SU-DHL-6 (cell line): ENCODE measurements at regions not wholly inside any gene's neighbourhood (a gene's known extent, or its start where the extent isn't known, plus 50 kb on each side); places are given as distances from the start of the nearest gene placed in this dataset.

Source experiments
- H2AFZ ChIP-seq: fragments of 200-600 bp; sonication (generic); 2 replicates; pipeline ENCODE4 v1.6.1; 2014; ENCODE audit warnings: low read depth, mild to moderate bottlenecking, moderate library complexity, mixed read lengths, antibody characterized with exemption, low read length; ENCODE audit not compliant: severe bottlenecking
- H3F3A ChIP-seq: fragments of 200-600 bp; shearing (Covaris generic); 2 replicates; pipeline ENCODE4 v1.6.0; 2016; ENCODE audit warnings: antibody characterized with exemption, mild to moderate bottlenecking; ENCODE audit not compliant: insufficient read depth
- H3K27ac ChIP-seq: fragments of 200-600 bp; sonication (generic); 2 replicates; pipeline ENCODE4 v1.5.1; 2016; ENCODE audit warnings: low read depth, mild to moderate bottlenecking, low read length, moderate library complexity, mixed read lengths
- H3K27me3 ChIP-seq: fragments of 200-600 bp; sonication (generic), shearing (Covaris generic); 2 replicates; pipeline ENCODE4 v1.6.0; 2014; ENCODE audit warnings: mild to moderate bottlenecking, low read length
- H3K36me3 ChIP-seq: fragments of 200-600 bp; sonication (generic); 2 replicates; pipeline ENCODE4 v1.6.1; 2014; ENCODE audit warnings: mild to moderate bottlenecking, low read length, mixed read lengths
- H3K4me2 ChIP-seq: fragments of 300-600, 200-600 bp; shearing (Covaris generic), sonication (generic); 2 replicates; pipeline ENCODE4 v1.6.0; 2014; ENCODE audit warnings: low read length, low read depth, mild to moderate bottlenecking; ENCODE audit not compliant: poor library complexity, severe bottlenecking
- H3K4me3 ChIP-seq: fragments of 200-600 bp; sonication (generic); 2 replicates; pipeline ENCODE4 v1.5.1; 2014; ENCODE audit warnings: antibody characterized with exemption, low read length, mild to moderate bottlenecking, mixed read lengths; ENCODE audit not compliant: insufficient read depth, poor library complexity, severe bottlenecking
- H3K79me2 ChIP-seq: fragments of 200-600 bp; sonication (generic); 2 replicates; pipeline ENCODE4 v1.6.1; 2014; ENCODE audit warnings: mild to moderate bottlenecking, low read length, moderate library complexity; ENCODE audit not compliant: insufficient read depth
- H3K9ac ChIP-seq: fragments of 200-600 bp; sonication (generic); 2 replicates; pipeline ENCODE4 v1.7.0; 2014; ENCODE audit warnings: mild to moderate bottlenecking, low read length
- H3K9me2 ChIP-seq: fragments of 200-600 bp; sonication (generic); replicated peaks from 2 replicates; pipeline ENCODE4 v1.6.1; 2014; ENCODE audit warnings: low read length; ENCODE audit not compliant: insufficient read depth
- H3K9me3 ChIP-seq: fragments of 200-600 bp; sonication (generic); 2 replicates; pipeline ENCODE4 v1.6.1; 2014; ENCODE audit warnings: low read length, mixed read lengths; ENCODE audit not compliant: insufficient read depth
- H4K20me1 ChIP-seq: fragments of 200-600 bp; sonication (generic); 2 replicates; pipeline ENCODE4 v1.6.1; 2014; ENCODE audit warnings: low read depth, mild to moderate bottlenecking, antibody characterized with exemption, low read length, moderate library complexity, mixed read lengths
- EZH2phosphoT487 ChIP-seq: fragments of 200-600 bp; sonication (generic), shearing (Covaris generic); conservative IDR thresholded peaks from 2 replicates; pipeline ENCODE4 v1.6.1; 2018; ENCODE audit warnings: mild to moderate bottlenecking, antibody characterized with exemption, low read length, moderate library complexity, mixed read lengths
- TF ChIP-seq, protein P1 (sequence below): fragments of 200-600 bp; sonication (generic); IDR thresholded peaks from one replicate; pipeline ENCODE4 v1.5.1; 2017; ENCODE audit warnings: antibody characterized with exemption, mild to moderate bottlenecking, low read length, moderate library complexity; ENCODE audit not compliant: insufficient read depth, poor library complexity, severe bottlenecking

DNA sequence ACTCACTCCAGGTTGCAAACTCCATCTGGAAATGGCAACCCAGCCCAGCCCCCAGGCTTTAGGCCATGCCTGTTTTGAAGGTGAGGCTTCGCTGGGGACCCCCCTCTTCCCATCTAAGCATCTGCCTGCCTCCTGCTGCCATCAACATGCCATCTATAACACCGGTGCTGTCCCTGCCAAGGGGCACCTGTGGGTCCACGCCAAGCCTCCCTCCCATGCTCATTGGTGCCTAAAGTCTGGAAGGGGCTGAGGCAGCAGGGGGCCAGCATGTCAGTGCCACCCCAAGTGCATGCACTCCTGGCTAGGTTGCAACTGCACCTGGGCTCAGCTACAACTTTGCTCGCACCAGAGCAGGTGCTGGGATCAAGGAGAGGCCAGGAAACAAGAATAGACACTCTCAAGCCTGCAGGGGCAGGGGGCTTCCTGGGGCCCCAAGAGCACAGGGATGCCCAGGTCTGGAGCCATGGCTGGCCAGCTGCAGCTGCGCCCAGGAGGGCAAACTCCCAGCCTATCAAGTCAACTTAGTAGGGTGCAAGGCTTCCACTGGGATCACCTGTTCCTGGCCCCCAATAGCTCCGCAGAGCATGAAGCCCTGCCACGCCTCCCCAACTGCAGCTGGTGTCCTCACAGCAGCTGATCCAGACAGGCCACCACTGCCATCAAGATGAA is 151.3 kb upstream of the HSF2 start:
- H3K9me3 ChIP-seq, result no peaks in the 10 kb centered on the region; the same call in 1 of the 2 replicates
- H2AFZ ChIP-seq, result no peak overlapping the region
- no peaks in the 10 kb centered on the region for H3K27me3 ChIP-seq
- no peaks in the 10 kb centered on the region for H3F3A ChIP-seq
- no peak overlapping the region for H3K4me2 ChIP-seq
- no peak overlapping the region for H3K4me3 ChIP-seq
- TF ChIP-seq, protein P1, sequence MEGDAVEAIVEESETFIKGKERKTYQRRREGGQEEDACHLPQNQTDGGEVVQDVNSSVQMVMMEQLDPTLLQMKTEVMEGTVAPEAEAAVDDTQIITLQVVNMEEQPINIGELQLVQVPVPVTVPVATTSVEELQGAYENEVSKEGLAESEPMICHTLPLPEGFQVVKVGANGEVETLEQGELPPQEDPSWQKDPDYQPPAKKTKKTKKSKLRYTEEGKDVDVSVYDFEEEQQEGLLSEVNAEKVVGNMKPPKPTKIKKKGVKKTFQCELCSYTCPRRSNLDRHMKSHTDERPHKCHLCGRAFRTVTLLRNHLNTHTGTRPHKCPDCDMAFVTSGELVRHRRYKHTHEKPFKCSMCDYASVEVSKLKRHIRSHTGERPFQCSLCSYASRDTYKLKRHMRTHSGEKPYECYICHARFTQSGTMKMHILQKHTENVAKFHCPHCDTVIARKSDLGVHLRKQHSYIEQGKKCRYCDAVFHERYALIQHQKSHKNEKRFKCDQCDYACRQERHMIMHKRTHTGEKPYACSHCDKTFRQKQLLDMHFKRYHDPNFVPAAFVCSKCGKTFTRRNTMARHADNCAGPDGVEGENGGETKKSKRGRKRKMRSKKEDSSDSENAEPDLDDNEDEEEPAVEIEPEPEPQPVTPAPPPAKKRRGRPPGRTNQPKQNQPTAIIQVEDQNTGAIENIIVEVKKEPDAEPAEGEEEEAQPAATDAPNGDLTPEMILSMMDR, result no peak
- TF ChIP-seq EZH2phosphoT487, result no peak
- H3K27ac ChIP-seq, result no peak overlapping the region
- H3K9me2 ChIP-seq, result no peaks in the 10 kb centered on the region
- no peak overlapping the region for H3K9ac ChIP-seq
- H3K79me2 ChIP-seq, result no peaks in the 10 kb centered on the region
- no peaks in the 10 kb centered on the region for H4K20me1 ChIP-seq
- no peaks in the 10 kb centered on the region for H3K36me3 ChIP-seq

DNA sequence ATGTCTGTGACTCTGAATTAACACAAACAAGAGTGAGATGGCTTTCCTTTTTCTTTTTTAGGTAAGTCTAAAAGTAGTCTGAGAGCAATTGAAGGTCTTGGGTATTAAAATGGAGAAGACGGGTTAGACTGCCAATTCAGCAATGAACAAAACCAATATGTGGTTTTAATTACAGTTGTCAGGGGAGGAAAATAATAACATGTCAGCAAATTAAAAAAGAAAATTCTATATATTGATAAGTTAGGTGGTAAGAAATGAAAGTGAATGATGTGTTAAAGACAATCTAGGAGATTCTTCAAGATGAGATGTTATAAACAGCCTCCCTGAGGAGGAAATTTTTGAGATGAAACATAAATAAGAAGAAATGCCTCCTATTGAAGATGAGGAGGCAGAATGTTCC is 150.6 kb upstream of the HSF2 start:
- Histone ChIP-seq H3K27me3 (no peaks in the 10 kb centered on the region), H2AFZ (no peak overlapping the region), H4K20me1 (no peaks in the 10 kb centered on the region), H3K9ac (no peak overlapping the region), H3K4me2 (no peak overlapping the region), H3K36me3 (no peaks in the 10 kb centered on the region), H3K79me2 (no peaks in the 10 kb centered on the region), H3K4me3 (no peak overlapping the region), H3F3A (no peaks in the 10 kb centered on the region), H3K9me2 (no peaks in the 10 kb centered on the region), H3K27ac (no peak overlapping the region), H3K9me3 (no peaks in the 10 kb centered on the region; the same call in 1 of the 2 replicates)
- TF ChIP-seq, protein P1, result no peak
- TF ChIP-seq EZH2phosphoT487, result no peak

DNA sequence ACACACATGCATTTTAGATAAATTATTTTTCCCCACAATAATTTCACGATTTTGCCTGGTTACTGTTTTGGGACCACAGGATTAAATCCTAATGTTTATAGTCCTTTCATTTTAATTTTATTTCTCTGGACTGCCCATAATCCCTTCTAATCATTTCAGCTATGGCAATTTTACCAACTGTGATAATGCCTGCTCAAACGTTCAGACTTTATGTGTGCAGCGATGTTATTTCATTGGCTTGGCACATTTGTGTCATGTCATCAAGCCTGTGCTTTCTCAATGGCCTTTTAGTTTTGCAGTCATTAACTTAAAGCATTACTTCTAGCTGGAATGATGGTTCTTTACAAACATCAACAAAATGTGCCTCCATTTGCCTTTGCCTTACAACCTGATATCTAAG is 140.6 kb upstream of the HSF2 start:
- Histone ChIP-seq H3F3A (no peaks in the 10 kb centered on the region), H3K79me2 (no peaks in the 10 kb centered on the region), H4K20me1 (no peaks in the 10 kb centered on the region), H3K9me2 (no peaks in the 10 kb centered on the region), H3K27ac (no peak overlapping the region), H3K4me2 (no peak overlapping the region), H3K9me3 (no peaks in the 10 kb centered on the region), H2AFZ (no peak overlapping the region), H3K9ac (no peak overlapping the region), H3K27me3 (no peaks in the 10 kb centered on the region), H3K36me3 (no peaks in the 10 kb centered on the region), H3K4me3 (no peak overlapping the region)
- TF ChIP-seq EZH2phosphoT487, result no peak
- TF ChIP-seq, protein P1, result no peak
